Sciatic nerve (tissue), 2 donors: ENCODE measurements at regions not wholly inside any gene's neighbourhood (a gene's known extent, or its start where the extent isn't known, plus 50 kb on each side); places are given as distances from the start of the nearest gene placed in this dataset.
A peak's percentile ranks its signal among the peaks of the same experiment; 100 is the strongest.
"Not testable (repeated sequence)": the region's sequence is repeated elsewhere in the genome, so short reads cannot be mapped to it uniquely, and the experiment has no call there.

Experiments used
- ATAC-seq: fragments of 200-7000 bp; cut with Tn5 transposase; one replicate; pipeline ENCODE4 v1.9.1; 2020; ENCODE audit warnings: mild to moderate bottlenecking, moderate library complexity
- DNase-seq: peaks from one replicate; pipeline ENCODE4 v3.0.0-alpha.2; 2020; ENCODE audit warnings: low spot score
- intact Hi-C: fragments of 100-400 bp; cut with DNase I; formaldehyde crosslinking; loops from one replicate; pipeline ENCODE4 v1.14.2; 2022
- donor health status: DM: no; HTN: no; CAD: no.
- donor health status: DM: no; HTN: no; CAD: no.

- DNase-seq (no peak), ATAC-seq (no peak)
- intact Hi-C loops = no loop called here
These were observed 149.5 kb downstream of the OR13H1 start for GRCh38 chrX:131693359-131693758.

- not testable (repeated sequence) for ATAC-seq
These were observed 153.1 kb downstream of the OR13H1 start for GRCh38 chrX:131696989-131697388.

GRCh38 chrX:131703646-131704045 is 159.8 kb downstream of the OR13H1 start:
- DNase-seq = no peak
- intact Hi-C loops = no loop called here
- peak; percentile 14 for ATAC-seq

More at GRCh38 chrX:131696989-131697388, 153.1 kb downstream of the OR13H1 start:
- intact Hi-C loops, DNase-seq: not testable (repeated sequence)

GRCh38 chrX:131704136-131704695 is 160.3 kb downstream of the OR13H1 start:
- intact Hi-C loops = no loop called here
- DNase-seq (peak; percentile 97), ATAC-seq (peak; percentile 95)

GRCh38 chrX:131709553-131709952 is 165.7 kb downstream of the OR13H1 start:
- DNase-seq (no peak), ATAC-seq (no peak)
- intact Hi-C loops = no loop called here

- ATAC-seq (peak; percentile 60), DNase-seq (no peak)
- intact Hi-C loops = no loop called here
These were observed 167.6 kb downstream of the OR13H1 start for GRCh38 chrX:131711478-131711867.

- no peak for ATAC-seq
- intact Hi-C loops = no loop called here
These were observed 179.8 kb downstream of the OR13H1 start for GRCh38 chrX:131723646-131724045.

GRCh38 chrX:131724292-131724691 is 180.4 kb downstream of the OR13H1 start:
- no peak for DNase-seq
- ATAC-seq = no peak
- intact Hi-C loops = no loop called here

More at GRCh38 chrX:131723646-131724045, 179.8 kb downstream of the OR13H1 start:
- DNase-seq = no peak

GRCh38 chrX:131725001-131725654 is 181.3 kb downstream of the OR13H1 start:
- ATAC-seq (no peak), DNase-seq (no peak)
- intact Hi-C loops = no loop called here

- ATAC-seq (no peak), DNase-seq (no peak)
- intact Hi-C loops = no loop called here
These were observed 183.9 kb downstream of the OR13H1 start for GRCh38 chrX:131727778-131728177.

- intact Hi-C loops = no loop called here
- DNase-seq (peak; percentile 87), ATAC-seq (peak; percentile 94)
These were observed 184.6 kb downstream of the OR13H1 start for GRCh38 chrX:131728295-131729145.

GRCh38 chrX:131729295-131729694 is 185.4 kb downstream of the OR13H1 start:
- intact Hi-C loops = no loop called here
- DNase-seq (peak; percentile 92), ATAC-seq (peak; percentile 94)

- peak; percentile 98 for ATAC-seq
- intact Hi-C loops = no loop called here
- peak; percentile 89 for DNase-seq
These were observed 190.7 kb downstream of the OR13H1 start for GRCh38 chrX:131734621-131735020.

- DNase-seq = no peak
- intact Hi-C loops = no loop called here
- peak; percentile 38 for ATAC-seq
These were observed 191.3 kb downstream of the OR13H1 start for GRCh38 chrX:131735127-131735526.

- ATAC-seq (no peak), DNase-seq (no peak)
- intact Hi-C loops = no loop called here
These were observed 195.9 kb downstream of the OR13H1 start for GRCh38 chrX:131739823-131740222.

GRCh38 chrX:131741103-131741581 is 197.3 kb downstream of the OR13H1 start:
- DNase-seq = peak; percentile 92
- ATAC-seq = peak; percentile 94
- intact Hi-C loops = no loop called here

GRCh38 chrX:131745942-131746489 is 202.1 kb downstream of the OR13H1 start:
- ATAC-seq (no peak), DNase-seq (no peak)
- intact Hi-C loops = no loop called here

GRCh38 chrX:131746491-131746968 is 202.7 kb downstream of the OR13H1 start:
- ATAC-seq = peak; percentile 78
- intact Hi-C loops = no loop called here
- DNase-seq = peak; percentile 90

GRCh38 chrX:131747173-131747572 is 203.3 kb downstream of the OR13H1 start:
- peak; percentile 83 for DNase-seq
- intact Hi-C loops = no loop called here
- peak; percentile 95 for ATAC-seq
